NCI-H1436 treated with DMSO at 0.1 percent for 48 hours (cell line): ENCODE measurements at regions not wholly inside any gene's neighbourhood (a gene's known extent, or its start where the extent isn't known, plus 50 kb on each side); places are given as distances from the start of the nearest gene placed in this dataset.

Experiments used
- DNase-seq: peaks from one replicate; lab custom pipeline; 2025; lab: John Stamatoyannopoulos, UW

DNA sequence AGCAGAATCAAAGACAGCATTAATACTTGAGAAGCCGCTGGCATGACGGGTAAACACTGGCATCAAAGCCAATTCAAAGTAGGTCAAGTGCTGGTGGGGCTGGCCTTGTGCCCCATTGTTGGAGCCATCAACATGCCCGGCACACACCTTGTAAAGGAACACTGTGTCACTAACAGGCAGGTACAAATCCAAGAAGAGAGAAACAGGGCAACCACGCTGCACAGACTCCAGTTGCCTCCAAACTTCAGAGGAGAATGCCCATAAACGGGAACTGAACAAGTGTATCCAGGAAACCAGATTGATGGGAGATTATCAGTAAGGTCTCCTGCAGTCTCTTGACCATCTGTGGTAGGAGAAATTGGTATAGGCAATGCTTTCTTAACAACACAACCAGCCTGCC is 127.0 kb upstream of the STXBP5 start:
- no peak for DNase-seq

DNA sequence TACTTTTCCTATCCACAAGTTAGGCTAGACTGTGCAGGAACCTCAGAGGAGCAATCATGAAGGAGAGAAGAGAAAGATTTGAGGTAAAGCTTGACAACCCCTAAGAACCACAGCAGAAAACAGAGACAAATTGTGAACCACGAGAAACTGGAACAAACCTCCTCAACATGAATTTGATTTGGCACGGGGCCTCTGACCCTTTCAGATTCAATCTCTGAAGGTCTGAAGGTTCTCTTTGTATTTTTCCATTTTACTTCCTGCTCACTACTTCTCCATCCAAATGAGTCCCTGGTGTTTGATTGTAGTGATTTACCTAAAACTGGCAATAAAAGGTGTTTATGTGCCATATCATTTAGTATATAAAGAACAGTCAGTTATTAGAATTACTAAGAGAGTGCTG is 126.1 kb upstream of the STXBP5 start:
- DNase-seq = no peak

DNA sequence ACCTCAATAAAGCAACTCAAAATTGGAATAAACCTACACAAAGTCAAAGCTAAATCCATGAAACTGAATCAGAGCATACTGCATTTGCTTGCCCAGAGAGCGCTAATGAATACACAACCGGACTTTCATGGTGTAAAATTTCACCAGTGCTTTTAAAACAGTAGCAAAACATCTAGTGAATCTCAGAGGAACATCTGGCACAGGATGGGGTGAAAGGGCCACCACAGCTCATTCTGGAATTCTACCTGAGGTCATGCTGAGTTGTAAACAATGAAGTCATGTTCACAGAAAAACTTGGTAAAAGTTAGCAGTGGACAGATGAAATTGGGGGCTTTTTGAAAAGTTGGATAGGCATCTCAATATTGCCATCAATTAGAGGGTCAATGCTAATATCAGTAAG is 125.6 kb upstream of the STXBP5 start:
- DNase-seq = no peak

DNA sequence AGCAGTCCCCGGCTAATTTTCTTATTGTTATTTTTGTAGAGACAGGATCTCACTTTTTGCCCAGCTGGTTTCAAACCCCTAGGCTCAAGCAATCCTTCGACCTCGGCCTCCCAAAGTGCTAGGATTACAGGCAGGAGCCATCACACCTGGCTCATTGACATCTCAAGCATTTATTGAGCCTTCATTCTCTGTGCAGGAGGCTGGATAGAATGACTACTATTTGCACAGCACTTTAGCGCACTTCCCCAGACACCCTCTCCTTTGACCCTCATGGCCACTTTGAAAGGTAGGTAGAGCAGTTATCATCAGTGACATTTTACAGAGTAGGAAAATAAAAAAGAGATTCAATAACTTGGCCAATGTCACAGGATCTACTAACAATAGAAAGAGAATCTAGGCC is 124.0 kb upstream of the STXBP5 start:
- DNase-seq = no peak

DNA sequence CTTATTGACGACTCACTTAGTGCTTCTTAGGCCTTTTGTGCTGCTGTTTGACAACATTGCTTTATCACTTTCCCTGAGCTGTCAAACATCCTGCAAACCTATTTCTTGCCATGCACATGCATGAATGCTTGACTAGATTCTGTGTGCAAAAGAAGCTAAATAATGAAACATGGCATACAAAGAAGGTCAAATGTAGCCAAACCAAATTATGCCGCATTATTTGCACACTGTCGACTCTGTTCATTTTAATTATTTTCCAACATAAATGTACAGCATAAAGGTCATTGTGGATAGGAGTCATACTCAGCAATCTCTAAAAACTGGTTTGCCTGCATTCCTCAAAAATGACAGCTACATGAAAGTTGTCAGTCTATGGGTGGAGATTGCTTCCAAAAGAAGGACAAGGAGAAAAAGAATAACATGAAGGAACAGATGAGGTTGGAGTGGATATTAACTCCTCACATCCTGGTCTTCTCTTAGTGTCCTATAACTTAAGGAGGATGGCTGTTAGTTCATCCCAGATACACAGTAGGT is 123.1 kb upstream of the STXBP5 start:
- DNase-seq = no peak

DNA sequence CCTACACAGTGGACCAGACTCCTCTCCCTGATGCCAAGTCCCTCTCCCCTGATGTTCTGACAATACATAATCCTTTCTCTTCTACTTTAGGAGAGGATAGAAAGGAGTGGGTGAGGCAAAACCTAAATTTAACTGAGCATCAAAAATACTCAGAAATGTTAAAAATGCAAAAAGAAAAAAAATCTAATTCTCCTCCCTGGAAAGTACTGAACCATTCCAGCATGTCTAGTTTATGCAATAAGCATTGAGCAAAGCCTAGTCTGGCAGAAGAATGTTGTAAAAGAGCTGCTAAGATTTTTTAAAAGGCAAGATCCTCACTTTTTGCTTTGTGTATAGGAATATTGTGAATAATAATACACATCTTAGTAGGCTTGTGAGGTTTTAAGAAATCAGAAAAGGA is 116.6 kb upstream of the STXBP5 start:
- DNase-seq = no peak

DNA sequence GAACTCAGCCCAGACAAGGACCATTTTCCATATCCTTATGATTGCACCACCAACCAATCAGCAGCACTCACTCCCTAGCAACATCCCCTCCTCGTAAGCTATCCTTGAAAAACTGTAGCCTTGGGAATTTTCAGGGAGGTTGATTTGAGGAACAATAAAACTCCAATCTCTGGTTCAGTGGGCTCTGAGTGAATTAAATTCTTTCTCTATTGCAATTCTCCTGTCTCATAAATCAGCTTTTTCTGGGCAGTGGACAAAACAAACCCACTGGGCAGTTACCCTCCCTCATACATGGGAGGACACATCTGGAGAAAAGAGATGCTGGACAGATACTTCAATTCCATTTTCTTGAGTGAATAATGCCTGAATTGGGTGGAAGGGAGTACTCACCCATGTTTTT is 115.4 kb upstream of the STXBP5 start:
- DNase-seq = no peak

DNA sequence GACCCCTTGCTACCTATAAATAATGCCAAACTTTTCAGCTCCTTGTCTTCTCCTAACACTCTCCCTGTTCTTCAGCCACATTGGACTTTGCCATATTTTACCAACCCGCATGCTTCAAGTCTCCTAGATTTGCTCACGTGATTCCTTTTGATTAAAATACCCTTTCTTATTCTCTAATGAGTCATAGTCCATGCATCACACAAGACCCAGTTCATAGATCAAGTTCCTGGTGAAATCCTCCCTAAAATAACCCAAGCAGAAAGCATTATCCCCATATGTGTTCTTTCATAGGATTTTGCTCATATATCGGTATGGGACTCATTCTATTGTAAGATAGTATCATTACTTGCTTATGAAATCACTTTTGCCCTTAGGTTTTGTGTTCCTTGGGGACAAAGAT is 108.9 kb upstream of the STXBP5 start:
- DNase-seq = no peak

DNA sequence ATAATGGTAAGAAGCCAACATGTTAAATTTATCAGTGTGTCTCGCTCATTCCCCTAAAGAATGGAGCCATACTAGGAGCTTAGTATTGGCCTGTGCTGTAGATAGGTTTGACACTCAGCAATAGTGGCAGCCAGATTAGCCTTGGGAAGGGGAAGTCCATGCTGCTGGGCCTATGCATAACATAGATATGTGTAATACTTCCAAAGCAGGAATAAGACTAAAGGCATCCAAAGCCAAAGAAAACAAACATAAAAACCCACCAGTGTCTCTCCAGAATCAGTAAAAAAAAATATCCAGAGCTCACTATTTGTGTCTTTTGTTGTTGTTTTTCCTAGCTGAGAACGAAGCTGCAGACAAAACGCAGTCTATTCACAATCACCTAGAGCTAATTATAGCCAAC is 104.2 kb upstream of the STXBP5 start:
- no peak for DNase-seq

DNA sequence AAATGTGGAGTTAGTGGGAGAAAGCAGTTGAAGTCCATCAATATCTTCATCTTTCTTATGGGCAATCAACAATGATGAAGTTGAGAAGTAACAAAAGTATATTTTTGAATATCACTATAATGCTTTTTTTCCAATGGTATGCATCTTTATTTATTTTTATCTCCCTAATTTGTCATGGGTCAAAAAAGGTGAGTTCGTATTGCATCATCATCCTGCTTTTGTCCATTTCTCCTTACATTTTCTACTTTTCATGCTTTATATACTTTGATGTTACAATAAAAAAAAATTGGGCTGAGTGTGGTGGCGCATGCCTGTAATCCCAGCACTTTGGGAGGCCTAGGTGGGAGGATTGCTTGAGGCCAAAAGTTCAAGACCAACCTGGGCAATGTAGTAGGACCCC is 101.2 kb upstream of the STXBP5 start:
- no peak for DNase-seq

DNA sequence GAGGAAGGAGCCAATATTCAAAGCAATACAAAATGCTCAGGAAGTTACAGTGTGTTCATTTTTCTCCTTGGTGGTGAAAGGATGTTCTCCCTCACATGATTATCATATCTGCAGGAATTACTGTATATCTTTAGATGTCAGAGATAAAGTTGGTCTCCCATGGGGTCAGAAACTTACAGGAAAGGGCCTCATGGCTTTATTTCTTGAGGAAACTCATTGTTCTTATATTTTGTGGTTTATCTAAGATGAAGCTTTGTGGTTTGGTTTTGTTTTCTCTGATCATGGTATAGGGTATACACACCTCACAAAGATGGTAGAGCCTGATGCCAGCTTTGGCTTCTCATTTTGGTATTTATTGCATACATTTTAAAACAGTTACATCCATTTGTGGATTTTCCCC is 100.5 kb upstream of the STXBP5 start:
- no peak for DNase-seq

DNA sequence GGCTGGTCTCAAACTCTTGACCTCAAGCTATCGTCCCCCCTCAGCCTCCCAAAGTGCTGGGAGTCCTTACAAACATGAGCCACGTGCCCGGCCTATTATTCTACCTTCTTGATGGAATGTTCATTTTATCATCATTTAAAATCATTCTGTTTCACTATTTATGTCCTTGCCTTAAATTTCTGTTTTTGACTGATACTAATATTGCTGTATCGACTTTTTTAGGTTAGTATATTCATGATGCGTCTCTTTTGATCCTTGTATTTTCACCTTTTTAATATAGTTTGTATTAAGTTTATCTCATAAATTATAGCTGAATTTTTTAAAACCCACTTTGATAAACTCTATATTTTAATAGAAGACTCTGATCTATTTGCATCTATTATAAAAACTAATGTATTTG is 98.4 kb upstream of the STXBP5 start:
- DNase-seq = no peak

DNA sequence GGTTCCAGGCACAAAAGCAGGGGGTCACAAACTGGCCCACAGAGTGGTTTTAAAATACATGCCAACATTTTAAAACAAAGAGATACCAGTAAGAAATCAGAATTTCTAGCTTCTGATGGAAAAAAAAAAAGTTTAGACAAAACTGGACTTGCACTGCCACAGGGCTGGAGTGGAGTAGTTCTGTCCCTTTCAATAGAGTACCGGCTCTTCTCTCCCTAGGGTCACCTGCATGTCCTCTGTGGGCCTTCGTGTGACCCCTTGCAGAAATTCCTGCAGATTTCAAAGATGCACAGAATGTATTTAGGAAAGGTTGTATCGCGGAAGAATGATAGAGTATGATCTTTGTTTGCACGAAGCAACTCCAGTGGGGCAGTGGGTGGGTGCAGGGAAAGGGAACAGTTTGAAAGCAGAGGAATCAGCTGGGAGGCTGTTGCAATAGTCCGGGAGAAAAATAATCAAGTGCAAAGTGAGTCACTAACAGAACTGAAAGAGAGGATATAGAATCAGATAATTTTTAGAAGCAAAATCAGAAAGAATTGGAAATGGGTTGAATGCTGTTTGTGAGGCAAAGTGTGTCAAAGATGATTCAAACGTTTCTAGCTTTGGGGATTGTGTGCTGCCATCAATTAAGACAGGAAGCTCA is 97.3 kb upstream of the STXBP5 start:
- DNase-seq = no peak

DNA sequence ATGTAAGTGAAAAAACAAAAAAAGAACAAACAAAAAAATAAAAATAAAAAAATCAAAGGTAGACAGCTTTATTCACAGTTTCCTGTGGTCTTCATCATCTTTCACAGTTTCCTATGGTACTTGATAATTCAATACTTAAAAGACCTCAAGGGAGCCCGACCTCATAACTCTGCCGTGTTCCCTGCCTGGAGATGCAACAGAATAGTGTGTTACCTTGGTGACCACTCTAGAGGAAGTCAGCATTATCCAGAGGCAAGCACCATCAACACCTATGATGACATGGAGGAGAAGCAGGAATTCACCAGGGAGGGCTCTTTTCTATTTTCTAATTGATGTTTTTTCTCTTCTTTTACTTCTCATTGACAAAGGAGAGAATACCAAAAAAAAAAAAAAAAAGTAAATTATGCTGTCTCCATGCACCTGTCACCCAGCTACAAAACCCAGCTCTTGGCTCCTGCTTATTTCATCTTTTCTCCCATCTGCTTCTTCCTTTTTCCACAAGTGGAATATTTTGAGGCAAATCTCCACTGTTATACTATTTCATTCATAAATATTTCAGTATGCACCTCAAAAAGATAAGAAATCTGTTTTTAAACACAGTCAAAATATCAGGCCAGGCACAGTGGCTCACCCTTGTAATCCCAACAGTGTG is 95.8 kb upstream of the STXBP5 start:
- peak; percentile 20 for DNase-seq

DNA sequence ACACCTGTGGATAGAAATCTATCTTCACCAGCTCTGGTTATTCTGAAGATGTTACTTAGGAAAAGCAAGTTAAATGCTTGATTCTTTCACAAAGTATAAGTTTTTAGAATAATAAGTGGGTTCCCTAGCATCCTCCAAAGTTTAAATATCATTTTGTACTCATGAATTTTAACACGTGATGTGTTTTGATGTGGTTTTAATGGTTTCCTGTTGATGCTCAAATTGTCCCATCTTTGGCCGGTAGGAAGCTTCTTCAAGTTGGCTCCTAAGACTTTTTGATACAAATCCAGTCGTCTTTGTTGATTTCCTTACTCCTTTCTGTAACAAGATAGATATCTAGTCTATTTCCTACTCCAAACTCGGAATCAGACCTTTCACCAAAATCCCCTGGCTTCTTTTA is 94.5 kb upstream of the STXBP5 start:
- no peak for DNase-seq

DNA sequence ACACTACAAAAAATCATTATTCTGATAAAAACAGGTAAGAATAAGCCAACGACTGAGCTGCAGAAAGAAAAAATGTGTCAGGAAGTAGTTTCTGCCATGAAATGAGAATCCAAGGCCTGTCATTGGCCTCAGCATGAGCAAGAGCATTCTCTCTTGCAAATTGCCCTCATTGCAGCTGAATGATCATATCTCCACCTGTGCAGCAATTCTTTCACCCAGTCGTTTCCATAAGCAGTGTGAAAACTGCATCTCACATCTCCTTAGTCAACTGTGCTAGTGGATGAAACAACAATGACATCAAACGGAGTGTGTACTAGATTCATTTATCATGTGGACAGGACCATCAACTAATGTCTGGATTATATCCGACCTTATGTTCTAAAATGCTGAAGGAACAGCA is 88.2 kb upstream of the STXBP5 start:
- no peak for DNase-seq

DNA sequence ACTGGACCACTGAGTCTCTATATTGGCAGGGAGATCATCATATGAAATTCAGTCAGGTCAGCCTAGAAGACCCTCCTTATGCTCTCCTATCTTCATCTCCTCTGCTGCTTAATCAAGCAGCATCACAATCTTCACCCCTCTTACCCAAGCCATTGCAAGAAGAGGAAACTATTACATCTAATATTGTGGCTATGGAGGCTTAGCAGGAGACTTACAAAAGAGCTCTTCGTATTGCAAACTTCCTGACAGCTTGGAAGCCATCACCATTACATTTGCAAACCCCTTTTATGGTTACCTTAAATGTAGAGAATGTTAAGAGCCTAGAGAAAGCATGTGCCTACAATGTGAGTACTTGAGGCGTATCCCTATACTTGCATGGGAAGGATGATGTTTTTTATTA is 87.2 kb upstream of the STXBP5 start:
- DNase-seq = no peak

DNA sequence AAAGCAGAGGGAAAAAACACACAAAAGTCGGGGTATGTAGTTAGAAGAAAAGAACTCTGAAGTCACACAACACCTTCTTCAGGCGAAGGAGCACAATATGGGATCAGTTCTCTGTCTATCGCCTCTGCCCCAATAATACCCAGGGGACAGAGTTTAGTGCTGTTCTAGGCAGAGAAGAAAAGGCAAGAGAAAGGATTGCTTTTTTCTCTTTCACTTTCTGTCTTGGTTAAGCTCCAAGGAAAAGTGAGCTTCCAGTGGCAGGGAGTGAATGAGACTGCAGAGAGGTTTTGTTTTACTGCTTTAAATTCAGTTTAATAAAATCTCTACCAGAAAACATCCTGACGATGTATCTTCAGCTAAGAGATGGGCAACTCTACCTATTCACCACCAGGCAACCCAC is 86.6 kb upstream of the STXBP5 start:
- no peak for DNase-seq

DNA sequence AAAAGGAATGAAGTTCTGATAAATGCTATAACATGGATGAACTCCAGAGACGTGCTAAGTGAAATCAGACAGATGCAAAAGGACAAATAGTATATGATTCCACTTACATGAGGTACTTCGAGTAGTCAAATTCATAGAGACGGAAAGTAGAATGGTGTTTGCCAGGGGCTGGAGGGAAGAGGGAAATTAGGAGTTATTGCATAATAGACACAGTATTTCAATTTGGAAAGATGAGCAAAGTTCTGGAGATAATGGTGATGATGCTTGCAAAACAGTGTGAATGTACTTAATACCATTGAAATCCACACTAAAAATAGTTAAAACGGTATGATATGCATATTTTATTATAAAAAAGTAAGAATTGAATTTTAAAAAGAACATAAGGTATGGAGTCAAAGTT is 84.9 kb upstream of the STXBP5 start:
- DNase-seq = no peak

DNA sequence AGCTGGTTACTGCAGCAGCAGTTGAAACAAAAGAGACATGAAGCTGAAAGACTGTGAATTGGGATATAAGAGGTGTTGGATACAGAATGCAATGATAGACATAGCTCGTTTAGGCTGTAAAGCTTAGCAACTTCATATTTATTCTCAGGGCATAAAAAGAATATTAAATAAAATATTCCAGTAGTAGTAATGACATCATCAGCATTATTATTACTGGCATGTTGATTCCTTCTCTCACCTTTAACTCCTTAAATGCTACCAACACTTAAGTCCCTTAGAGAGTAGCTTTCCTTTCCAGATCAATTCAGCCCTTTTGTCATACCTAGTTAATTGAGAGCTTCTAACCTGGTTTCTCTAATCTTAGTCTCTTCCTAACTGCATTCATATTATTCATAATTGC is 81.4 kb upstream of the STXBP5 start:
- DNase-seq = no peak

DNA sequence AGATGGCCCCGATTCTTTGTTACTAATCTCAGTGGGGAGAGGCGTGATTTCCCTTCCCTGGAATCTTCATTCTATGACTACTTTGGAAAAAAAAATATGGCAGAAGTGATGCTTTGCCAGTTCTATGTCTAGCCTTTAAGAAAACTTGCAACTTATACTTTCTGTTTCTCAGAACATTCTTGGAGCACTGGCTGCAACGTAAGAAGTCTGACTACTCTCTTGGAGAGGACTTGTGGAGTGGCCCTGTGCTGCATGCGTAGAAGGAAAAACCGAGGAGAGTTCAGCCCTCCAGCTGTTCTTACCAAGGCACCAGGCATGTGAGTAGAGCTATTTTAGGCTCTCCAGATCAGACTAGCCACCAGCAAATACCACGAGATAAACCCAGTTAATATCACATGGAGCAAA is 77.6 kb upstream of the STXBP5 start:
- no peak for DNase-seq

DNA sequence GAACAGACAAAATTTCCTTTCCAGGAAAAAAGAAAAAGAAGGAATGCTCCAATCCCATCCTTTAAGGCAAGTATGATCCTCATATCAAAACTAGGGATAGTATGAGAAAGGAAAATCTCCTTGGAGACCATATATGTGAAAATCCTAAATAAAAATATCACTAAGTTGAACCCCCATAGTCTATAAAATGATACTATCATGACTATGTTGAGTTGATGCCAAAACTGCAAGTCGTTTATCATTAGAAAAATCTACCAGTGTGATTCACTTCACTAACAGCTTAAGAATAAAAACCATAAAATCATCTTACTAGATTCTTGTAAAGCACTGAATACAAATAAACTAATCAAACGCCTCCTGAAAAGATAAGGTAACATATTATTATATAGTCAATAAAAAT is 76.6 kb upstream of the STXBP5 start:
- DNase-seq = no peak

DNA sequence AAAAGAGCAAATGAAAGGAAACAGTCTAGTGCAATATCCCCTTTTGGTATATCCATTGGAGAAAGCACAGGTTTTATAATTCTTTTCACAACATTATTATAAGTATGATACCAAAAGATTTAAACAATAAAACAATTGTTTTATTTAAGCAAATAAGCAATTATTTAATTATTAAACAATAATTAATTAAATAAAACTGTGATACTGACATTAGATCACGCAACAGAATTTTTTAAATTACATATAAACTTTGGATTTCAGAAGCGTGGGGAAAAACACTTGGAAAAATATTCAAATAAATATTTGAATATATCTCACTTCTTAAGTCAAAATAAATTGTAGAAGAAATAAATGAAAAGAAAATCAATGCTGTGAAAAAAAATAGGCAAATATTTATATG is 76.2 kb upstream of the STXBP5 start:
- no peak for DNase-seq

DNA sequence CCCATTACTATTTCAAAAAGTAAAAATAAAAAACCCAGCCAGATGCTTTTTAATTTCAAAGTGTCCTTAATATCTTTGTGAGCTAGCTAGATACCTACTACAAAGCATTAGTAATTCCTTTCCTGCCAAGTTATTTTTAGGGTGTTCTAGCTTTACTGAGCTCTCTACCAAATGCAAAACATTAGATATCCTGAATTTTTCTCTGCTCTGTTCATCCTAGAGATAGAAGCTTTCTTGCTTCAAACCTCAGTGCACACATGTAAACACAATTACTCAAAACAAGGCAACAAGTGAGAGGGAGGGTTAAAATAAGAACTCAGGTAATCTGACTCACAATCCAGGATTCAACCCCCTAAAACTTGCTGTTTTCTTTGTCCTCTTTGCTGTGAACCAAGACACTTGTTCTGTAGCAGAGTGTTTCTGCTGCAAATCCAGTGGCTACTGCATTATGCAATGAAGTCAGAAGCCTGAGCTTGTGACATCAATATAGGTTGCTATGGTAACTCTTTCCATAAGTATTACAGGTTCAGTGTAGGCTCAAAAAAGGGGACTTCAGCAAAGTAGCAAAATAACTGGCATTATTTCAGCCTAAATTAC is 72.6 kb upstream of the STXBP5 start:
- DNase-seq = no peak
